ELR (cell line): ENCODE measurements at regions not wholly inside any gene's neighbourhood (a gene's known extent, or its start where the extent isn't known, plus 50 kb on each side); places are given as distances from the start of the nearest gene placed in this dataset.
"Not testable (repeated sequence)": the region's sequence is repeated elsewhere in the genome, so short reads cannot be mapped to it uniquely, and the experiment has no call there.

ENCODE experiments used
- DNase-seq: peaks from one replicate; pipeline ENCODE4 v3.0.0-alpha.2; 2015; ENCODE audit warnings: low read depth

GRCh38 chr10:33861016-33861704 lies 526.7 kb upstream of the NRP1 start:
- no peak for DNase-seq

GRCh38 chr10:33860552-33860951 lies 526.1 kb upstream of the NRP1 start:
- no peak for DNase-seq

DNA sequence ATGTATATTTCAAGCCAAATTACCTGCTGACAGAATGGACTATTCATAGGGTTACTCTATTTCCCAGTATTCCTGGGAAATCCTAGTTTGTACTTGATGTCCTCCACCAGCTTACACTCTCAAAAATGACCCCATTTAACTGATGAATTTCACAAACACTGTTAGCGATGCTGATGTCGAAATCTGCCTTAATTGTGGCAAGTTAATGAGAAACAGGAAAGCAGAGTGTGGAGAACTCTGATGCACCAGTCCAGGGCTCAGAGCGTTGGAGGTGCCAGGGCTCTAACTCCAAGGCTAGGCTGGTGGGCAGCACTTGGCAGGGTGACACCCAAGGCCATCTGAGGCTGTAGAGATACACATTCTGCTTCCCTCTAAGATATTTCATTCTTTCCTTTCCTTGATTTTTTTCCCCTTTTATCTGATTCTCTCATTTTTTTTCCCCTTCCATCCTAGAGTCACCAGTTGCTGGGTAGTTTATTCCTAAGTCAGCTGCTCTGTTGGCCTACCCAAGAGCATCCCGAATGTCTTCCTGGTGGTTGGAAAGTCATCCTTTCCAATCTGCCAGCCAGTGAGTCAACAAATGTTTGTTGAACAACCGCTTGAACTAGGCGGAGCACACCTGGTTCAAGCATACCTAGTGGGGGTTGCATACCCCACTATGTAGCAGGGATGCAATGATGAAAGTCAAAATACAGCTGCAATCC lies 525.0 kb upstream of the NRP1 start:
- DNase-seq = no peak

DNA sequence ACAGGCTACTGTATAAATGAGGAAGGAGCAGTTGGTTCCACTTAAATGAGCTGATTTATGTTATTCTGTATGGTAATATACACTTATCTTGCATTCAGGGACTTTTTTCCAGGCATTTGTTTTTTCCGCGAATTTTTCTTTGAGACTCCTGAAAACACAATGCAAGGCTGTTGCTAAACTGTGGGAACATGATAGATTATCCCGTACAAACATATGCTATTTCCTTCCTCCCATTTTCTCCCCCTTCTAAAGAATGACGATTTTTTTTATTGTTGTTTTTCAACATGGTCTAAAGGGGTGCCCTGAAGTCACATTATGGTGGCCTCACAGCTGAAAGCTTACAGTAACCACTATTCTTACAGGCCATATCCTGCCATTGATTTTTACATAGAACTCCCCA lies 523.9 kb upstream of the NRP1 start:
- DNase-seq = no peak

DNA sequence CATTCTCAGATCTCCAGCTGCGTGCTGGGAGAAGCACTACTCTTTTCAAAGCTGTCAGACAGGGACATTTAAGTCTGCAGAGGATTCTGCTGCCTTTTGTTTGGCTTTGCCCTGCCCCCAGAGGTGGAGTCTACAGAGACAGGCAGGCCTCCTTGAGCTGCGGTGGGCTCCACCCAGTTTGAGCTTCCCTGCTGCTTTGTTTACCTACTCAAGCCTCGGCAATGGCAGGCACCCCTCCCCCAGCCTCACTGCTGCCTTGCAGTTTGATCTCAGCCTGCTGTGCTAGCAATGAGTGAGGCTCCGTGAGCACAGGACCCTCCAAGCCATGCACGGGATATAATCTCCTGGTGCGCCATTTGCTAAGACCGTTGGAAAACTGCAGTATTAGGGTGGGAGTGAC lies 518.8 kb upstream of the NRP1 start:
- DNase-seq = not testable (repeated sequence)

DNA sequence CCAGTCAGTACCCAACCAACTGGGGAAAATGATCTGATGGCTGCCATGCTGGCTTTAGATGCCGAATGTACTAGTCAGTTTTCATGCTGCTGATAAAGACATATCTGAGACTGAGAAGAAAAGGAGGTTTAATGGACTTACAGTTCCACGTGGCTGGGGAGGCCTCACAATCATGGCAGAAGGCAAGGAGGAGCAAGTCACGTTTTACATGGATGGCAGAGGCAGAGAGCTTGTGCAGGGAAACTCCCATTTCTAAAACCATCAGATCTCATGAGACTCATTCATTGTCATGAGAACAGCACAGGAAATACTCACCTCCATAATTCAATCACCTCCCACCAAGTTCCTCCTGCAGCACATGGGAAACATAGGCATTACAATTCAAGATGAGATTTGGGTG lies 508.9 kb upstream of the NRP1 start:
- no peak for DNase-seq

- DNase-seq = no peak
Observed at GRCh38 chr10:33841678-33842077, 507.2 kb upstream of the NRP1 start.

DNA sequence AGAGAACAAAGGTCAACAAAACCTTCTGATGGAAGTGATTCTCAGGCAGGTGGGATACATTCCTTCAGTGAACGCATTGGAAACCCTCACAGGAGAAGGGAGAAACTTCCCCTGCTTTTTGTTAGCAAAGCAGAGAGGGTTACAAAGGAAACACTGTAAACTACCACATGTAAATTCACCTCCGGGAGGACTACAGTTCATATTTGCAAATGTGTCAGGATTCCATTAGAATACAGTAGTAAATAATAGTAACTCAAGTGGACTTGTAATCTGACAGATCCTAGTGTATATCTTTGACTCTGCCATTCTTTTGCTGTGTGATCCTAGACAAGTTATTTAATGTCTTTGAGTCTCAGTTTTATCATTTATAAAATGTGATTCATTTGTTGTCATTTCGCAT lies 504.3 kb upstream of the NRP1 start:
- no peak for DNase-seq

DNA sequence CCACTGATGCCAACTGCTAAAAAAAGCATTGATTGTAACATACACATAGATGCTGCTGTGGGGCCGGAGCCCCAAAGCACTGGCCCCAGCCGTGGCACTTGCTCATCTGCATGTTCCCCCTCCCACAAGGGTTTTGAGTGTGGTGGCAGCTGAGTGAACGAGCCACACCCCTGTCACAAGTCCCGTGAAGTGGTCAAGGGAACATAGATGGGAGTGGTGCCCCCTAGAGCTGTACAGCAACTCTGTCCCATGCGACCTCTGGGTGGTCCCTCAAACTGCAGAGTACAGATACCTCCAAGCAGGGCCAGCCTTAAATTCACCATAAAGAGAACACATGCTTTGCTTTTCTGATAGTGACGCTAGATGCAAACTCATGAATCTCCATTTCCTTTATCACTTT lies 503.3 kb upstream of the NRP1 start:
- no peak for DNase-seq

- DNase-seq = no peak
Observed at GRCh38 chr10:33835556-33835955, 501.1 kb upstream of the NRP1 start.

DNA sequence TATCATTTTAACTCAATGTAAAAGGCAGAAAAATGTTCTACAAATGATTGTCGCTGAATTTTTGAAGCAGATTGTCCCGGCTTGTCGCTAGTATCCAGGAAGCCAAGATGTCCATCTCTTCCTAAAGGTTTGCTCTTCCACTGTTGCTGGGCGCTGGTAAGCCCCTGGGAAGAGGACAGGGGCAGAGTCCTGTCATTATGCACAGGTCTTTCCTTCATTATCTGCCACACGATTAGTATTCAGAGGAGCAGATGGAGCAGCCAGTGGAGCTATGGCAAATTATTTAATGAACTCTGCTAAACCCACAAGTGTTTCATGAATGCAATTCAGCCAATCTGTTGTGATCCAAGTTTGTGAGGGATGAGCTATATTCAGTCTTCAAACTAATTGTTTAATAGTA lies 499.1 kb upstream of the NRP1 start:
- DNase-seq = no peak

DNA sequence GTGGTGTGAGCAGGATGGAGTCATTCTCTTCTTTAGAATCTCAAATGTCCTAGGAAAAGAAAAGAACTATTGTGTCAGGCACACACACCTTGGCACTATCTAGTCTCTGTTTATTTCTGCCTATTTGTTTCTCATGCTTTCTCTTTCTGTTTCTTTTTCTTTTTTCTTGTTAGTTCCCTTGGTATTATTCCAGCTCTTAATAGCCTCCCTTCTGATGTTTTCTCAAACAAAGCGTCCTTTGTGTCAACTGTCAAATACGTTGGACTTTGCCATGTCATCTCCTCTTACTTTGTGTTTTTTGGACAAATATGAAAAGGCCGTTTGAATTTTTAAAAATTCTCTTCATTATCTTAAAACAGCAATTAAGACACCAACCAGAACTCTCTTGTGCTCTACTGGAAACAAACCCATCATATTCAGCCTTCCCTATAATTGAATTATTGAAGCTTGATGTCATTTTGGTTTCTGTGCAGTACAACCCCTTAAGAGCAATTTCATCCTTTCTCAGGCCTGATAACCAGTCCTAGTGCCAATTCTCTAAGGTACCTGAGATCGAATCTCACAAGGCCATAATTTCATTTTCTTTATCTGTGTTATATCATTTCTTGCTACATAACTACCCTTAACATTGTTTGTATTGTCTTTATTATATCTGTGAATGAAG lies 497.8 kb upstream of the NRP1 start:
- DNase-seq = no peak

- DNase-seq = no peak
Observed at GRCh38 chr10:33831591-33831990, 497.1 kb upstream of the NRP1 start.

DNA sequence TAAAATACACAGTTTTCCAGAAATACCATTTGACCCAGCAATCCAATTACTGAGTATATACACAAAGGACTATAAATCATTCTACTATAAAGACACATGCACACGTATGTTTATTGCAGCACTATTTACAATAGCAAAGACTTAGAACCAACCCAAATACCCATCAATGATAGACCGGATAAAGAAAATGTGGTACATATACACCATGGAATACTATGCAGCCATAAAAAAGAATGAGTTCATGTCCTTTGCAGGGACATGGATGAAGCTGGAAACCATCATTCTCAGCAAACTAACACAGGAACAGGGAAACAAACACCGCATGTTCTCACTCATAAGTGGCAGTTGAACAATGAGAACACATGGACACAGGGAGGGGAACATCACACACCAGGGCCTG lies 495.4 kb upstream of the NRP1 start:
- not testable (repeated sequence) for DNase-seq

GRCh38 chr10:33828592-33828991 lies 494.1 kb upstream of the NRP1 start:
- no peak for DNase-seq

DNA sequence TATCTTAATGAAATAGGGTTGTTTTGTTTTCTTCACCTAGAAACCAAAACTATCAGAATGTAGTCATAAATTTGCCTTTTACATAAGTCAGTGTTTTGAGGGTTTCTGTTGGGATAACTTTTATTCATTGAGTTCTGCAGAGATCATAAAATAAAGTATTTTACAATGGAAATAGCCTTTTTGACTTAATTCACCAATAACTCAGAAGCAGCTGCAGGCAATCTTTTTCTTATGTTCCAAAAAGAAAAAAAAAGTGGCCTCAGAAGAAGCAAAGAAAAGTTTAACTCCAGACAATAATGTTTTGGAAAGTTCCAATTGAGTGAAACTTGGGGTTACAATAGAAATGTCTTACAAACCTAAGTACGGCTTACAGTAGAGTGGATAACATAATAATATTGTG lies 491.7 kb upstream of the NRP1 start:
- DNase-seq = no peak

- DNase-seq = no peak
Observed at GRCh38 chr10:33822774-33823173, 488.3 kb upstream of the NRP1 start.

DNA sequence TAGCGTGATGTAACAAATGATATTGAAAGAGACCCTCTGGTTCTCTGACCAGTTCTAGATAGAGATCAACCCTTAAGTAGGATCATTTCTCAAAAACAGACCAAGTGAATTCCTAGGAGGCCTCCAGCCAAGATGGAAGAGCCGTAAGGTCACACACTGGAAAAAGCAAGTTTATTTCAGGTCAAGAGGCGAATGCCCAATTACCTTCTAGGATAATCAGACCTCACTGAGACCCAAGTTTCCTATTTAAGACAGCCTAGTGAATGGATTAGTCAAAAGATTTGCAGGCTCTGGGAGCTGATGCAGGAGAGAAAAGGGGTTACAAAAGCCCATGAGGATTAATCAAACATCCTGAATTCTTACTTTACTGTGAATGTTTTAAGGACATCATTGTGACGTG lies 486.1 kb upstream of the NRP1 start:
- DNase-seq = no peak

- peak; percentile 2 for DNase-seq
Observed at GRCh38 chr10:33819206-33819605, 484.7 kb upstream of the NRP1 start.

DNA sequence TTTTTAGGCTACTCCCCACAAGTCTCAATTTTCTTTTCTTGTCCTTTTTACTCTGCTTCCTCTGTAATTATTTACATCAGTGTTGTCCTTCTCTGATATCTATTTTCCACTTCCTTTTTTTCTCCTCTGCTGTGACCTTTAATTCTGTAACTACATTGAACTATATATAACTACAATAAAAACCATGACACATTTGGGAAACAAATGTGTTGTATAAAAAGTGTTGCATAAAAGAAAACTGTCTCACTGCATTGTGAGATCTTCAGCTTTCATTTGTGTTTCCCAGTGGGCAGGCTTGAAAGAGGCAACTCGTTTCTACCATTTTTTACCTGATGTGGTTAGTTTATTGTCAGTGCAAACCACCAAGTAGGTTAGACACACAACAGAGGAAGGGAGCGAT lies 483.9 kb upstream of the NRP1 start:
- no peak for DNase-seq

DNA sequence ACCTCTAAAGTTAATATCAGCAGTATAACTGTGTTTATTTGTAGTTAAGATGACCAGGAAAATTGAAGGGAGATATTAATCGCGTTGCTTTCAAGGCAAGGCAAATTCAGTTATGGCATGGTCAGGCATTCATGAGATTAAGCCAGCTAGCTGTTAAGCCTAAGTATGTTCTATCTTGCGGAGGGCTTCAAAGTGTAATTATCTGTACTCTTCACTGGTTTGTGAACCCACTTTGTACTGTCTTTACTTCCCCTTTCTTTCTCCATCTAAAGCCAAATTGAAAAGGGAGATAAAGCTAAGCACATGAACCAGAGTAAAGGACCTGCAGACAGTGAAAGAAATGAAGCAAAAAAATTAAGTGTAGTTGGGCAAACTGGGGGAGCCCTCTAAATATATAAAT lies 483.1 kb upstream of the NRP1 start:
- no peak for DNase-seq

GRCh38 chr10:33815776-33816175 lies 481.3 kb upstream of the NRP1 start:
- DNase-seq = no peak

DNA sequence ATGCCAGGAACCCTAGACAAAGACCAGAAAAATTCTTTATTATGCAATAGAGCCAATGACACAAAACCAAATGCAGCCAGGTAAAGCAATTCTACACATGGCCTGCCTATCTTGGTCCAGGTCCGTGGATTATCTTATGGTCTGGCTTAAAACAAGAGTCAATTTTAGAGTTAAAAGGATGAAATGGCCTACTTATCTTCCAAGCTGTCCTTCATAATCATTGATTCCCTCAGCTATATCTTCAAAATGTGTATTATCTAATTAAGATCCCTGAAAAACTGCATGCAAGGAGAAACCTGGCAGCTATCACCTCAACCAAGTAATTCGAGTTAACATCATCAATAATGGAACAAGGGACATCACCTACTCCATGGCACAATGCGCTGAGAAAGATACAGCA lies 479.4 kb upstream of the NRP1 start:
- DNase-seq = no peak

DNA sequence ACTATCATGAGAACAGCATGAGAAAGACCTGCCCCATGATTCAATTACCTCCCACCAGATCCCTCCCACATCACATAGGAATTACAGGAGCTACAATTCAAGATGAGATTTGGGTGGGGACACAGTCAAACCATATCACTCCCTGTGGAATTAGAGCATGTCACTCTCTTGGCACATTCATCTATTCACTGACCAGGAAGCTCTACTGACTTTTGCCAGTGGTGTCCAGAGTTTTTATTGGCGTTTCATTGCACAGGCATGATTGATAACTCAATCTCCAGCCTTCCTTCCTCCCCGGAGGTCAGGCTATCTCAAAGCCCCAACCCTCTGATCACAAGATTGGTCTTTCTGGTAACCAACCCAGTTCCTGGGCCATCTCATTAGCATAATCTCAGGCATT lies 478.9 kb upstream of the NRP1 start:
- DNase-seq = no peak
